K562 (cell line): ENCODE measurements at regions not wholly inside any gene's neighbourhood (a gene's known extent, or its start where the extent isn't known, plus 50 kb on each side); places are given as distances from the start of the nearest gene placed in this dataset.

Experiments
- ATAC-seq: fragments of 200-7000 bp; cut with Tn5 transposase; 3 replicates; pipeline ENCODE4 v1.9.1; 2020; ENCODE audit warnings: moderate library complexity
- BruUV-seq: library from RNA; stranded (reverse); fragments of 400-500 nt; replicated peaks from 2 replicates; lab custom pipeline; 2021; lab: Mats Ljungman, UMichigan
- CTCF ChIA-PET: fragments of 300-600 bp; formaldehyde crosslinking; extraction: SDS; loops from one replicate; lab custom pipeline; 2021; ENCODE audit warnings: low intra/inter-chr PET ratio; lab: Yijun Ruan, JAX
- POLR2A ChIA-PET: fragments of 300-600, 350-650 bp; sonication (Branson Sonifier 250); formaldehyde crosslinking; extraction: SDS; loops from one replicate; lab custom pipeline; 2021; ENCODE audit warnings: antibody characterized with exemption, inconsistent platforms; lab: Yijun Ruan, JAX
- DNase-seq, 4 experiments: peaks; one replicate each; pipeline versions ENCODE4 v3.0.0 to v3.0.0-alpha.2; 2011 to 2018; ENCODE audit warnings: low spot score in 3 of 4, mixed read lengths in 3 of 4; ENCODE audit errors: extremely low read depth in 1 of 4
- FAIRE-seq: peaks from 2 replicates; lab custom pipeline; 2011; peaks lifted over from hg19 to GRCh38; lab: Jason Lieb, UNC
- H2AFZ ChIP-seq: 2 replicates; pipeline ENCODE4 v1.6.0; 2011; ENCODE audit warnings: low read depth, low read length, control low read depth, inconsistent platforms
- H3K27ac ChIP-seq: fragments of 200-600 bp; 3 replicates; pipeline ENCODE4 v1.8.0; 2011; ENCODE audit warnings: low read depth, mild to moderate bottlenecking, control low read depth, inconsistent platforms, low read length, moderate library complexity, mixed read lengths; ENCODE audit errors: extremely low read depth
- H3K27me3 ChIP-seq, 2 experiments: fragments of 300-600 bp in 1 of 2; 2 replicates in 1 of 2; 3 replicates in 1 of 2; pipeline versions ENCODE4 v1.6.0 to v1.8.0; 2011; ENCODE audit warnings: inconsistent platforms in 2 of 2, low read length in 2 of 2, mild to moderate bottlenecking in 1 of 2, mixed read lengths in 1 of 2, moderate library complexity in 1 of 2; ENCODE audit not compliant: control insufficient read depth in 2 of 2, insufficient read depth in 2 of 2
- H3K36me3 ChIP-seq: fragments of 300-600 bp; 3 replicates; pipeline ENCODE4 v1.8.0; 2011; ENCODE audit warnings: mild to moderate bottlenecking, low read length, inconsistent platforms; ENCODE audit not compliant: control insufficient read depth, insufficient read depth
- H3K4me1 ChIP-seq, 2 experiments: fragments of 200-600 bp in 1 of 2; replicated peaks in 1 of 2; 2 replicates in 1 of 2; 3 replicates in 1 of 2; pipeline versions ENCODE4 v1.5.1 to v1.8.0; 2011; ENCODE audit warnings: inconsistent platforms in 2 of 2, low read length in 2 of 2, mild to moderate bottlenecking in 1 of 2, mixed read lengths in 1 of 2, moderate library complexity in 1 of 2; ENCODE audit not compliant: control insufficient read depth in 2 of 2, insufficient read depth in 2 of 2
- H3K4me2 ChIP-seq: 2 replicates; pipeline ENCODE4 v1.6.1; 2011; ENCODE audit warnings: low read length, control low read depth, inconsistent platforms, mixed read lengths; ENCODE audit not compliant: insufficient read depth
- H3K4me3 ChIP-seq: fragments of 200-600 bp; sonication (generic), shearing (Covaris generic); 2 replicates; pipeline ENCODE4 v1.5.1; 2016; ENCODE audit warnings: control low read depth, inconsistent platforms
- H3K79me2 ChIP-seq: fragments of 200-600 bp; 3 replicates; pipeline ENCODE4 v1.8.0; 2011; ENCODE audit warnings: low read length, inconsistent platforms; ENCODE audit not compliant: control insufficient read depth, insufficient read depth
- H3K9ac ChIP-seq, 2 experiments: 2 replicates each; pipeline versions ENCODE4 v1.6.0 to v1.6.1; 2011; ENCODE audit warnings: low read depth in 2 of 2, low read length in 2 of 2, control low read depth in 1 of 2, inconsistent platforms in 1 of 2, mild to moderate bottlenecking in 1 of 2, mixed read lengths in 1 of 2; ENCODE audit not compliant: insufficient read depth in 1 of 2
- H3K9me1 ChIP-seq: one replicate; pipeline ENCODE4 v1.6.0; 2011; ENCODE audit warnings: inconsistent platforms, mild to moderate bottlenecking, low read length, moderate library complexity; ENCODE audit not compliant: control insufficient read depth, insufficient read depth
- H3K9me3 ChIP-seq: replicated peaks from 2 replicates; pipeline ENCODE4 v1.5.1; 2011; ENCODE audit warnings: low read depth, low read length, inconsistent platforms; ENCODE audit not compliant: control insufficient read depth, insufficient read depth
- H4K20me1 ChIP-seq: replicated peaks from 2 replicates; pipeline ENCODE4 v1.6.1; 2011; ENCODE audit warnings: low read length, inconsistent platforms, mixed read lengths; ENCODE audit not compliant: control insufficient read depth, insufficient read depth
- BRCA1 ChIP-seq, 2 experiments: fragments of 450-650 bp in 1 of 2; sonication (generic) in 1 of 2; formaldehyde crosslinking in 1 of 2; IDR thresholded peaks; 2 replicates each; pipeline versions ENCODE4 v1.5.0 to v1.6.1; 2017 to 2020; ENCODE audit warnings: mild to moderate bottlenecking in 1 of 2, missing genetic modification reagents in 1 of 2
- C11orf30 ChIP-seq: fragments of 450-650 bp; IDR thresholded peaks from 2 replicates; pipeline ENCODE4 v1.6.1; 2016; ENCODE audit warnings: low read depth, mild to moderate bottlenecking
- CBX3 ChIP-seq, 2 experiments: IDR thresholded peaks; 1 replicate in 1 of 2; 2 replicates in 1 of 2; pipeline ENCODE4 v1.6.1; 2012; ENCODE audit warnings: inconsistent platforms in 2 of 2, low read length in 2 of 2, borderline replicate concordance in 1 of 2, control low read depth in 1 of 2
- DACH1 ChIP-seq: fragments of 450-650 bp; IDR thresholded peaks from 2 replicates; pipeline ENCODE4 v1.6.1; 2018; ENCODE audit not compliant: partially characterized antibody
- MAFF ChIP-seq: IDR thresholded peaks from 2 replicates; pipeline ENCODE4 v1.6.1; 2012; ENCODE audit warnings: low read length, improper control_type of control experiment
- MAFK ChIP-seq: IDR thresholded peaks from 2 replicates; pipeline ENCODE4 v1.6.1; 2011; ENCODE audit warnings: low read length, improper control_type of control experiment
- RFX7 ChIP-seq: fragments of 250-450 bp; sonication (Bioruptor Pico); IDR thresholded peaks from 2 replicates; pipeline ENCODE4 v1.5.1; 2021; ENCODE audit warnings: mild to moderate bottlenecking
- ZNF316 ChIP-seq: fragments of 450-650 bp; IDR thresholded peaks from 2 replicates; pipeline ENCODE4 v1.6.1; 2016
- WGBS: fragments of 100-300 bp; shearing (Covaris generic); methylation state at CpG from one replicate; pipeline ENCODE4 v1.1.6; 2016; ENCODE audit warnings: low coverage, mixed read lengths; ENCODE audit not compliant: insufficient coverage; ENCODE audit errors: missing lambda C conversion rate; 5-methylcytosine and 5-hydroxymethylcytosine counted together
- in situ Hi-C: fragments of 300-500 bp; cut with MboI; formaldehyde crosslinking; loops from 4 replicates; pipeline ENCODE4 v1.15.0; 2018; ENCODE audit warnings: inconsistent platforms, mixed read lengths
- intact Hi-C: fragments of 100-400 bp; cut with micrococcal nuclease; formaldehyde crosslinking; loops from 2 replicates; pipeline ENCODE4 v1.14.2; 2022

DNA sequence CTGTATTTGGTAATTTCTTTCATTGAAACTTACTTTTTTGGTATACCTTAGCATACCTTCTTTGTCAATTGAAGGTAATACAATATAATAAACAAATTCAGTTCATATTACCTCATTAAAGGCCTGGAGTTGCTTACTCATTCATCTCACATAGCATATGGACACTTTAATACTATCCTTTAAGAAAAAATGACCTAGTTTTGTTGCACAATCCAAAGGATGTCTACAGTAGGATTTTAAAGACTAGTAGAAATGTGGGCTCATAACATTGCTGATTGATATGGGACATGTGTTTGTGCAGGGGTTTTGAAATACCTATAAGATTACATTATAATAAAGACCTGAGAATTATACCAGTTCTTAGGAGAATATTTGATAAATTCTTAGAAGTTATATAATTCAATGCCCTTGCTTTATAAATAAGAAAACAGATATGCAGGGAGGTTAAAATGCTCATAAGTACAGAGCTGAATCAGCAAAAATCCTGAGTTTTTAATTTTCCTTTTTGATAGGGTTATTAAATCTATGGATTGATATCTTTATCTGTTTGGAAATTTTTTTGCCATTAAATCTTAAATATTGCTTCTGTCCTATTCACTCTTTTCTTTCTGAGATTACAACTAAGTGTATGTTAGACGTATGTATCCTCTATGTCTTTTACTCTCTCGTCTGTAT, 352.1 kb downstream of the ATP23 start:
- DNase-seq, result no peak
- POLR2A ChIA-PET, result no interaction called here
- no peak for ATAC-seq
- no peak overlapping the region for H3K27ac ChIP-seq
- FAIRE-seq, result no peak
- no peaks in the 10 kb centered on the region for H3K9me3 ChIP-seq
- H3K4me3 ChIP-seq, result no peak overlapping the region
- no peaks in the 10 kb centered on the region for H4K20me1 ChIP-seq
- H3K79me2 ChIP-seq, result no peaks in the 10 kb centered on the region
- in situ Hi-C loops (no loop called here), intact Hi-C loops (no loop called here)
- no peak for TF ChIP-seq BRCA1 (IDR thresholded peaks at IDR 0.05)
- TF ChIP-seq BRCA1 (CRISPR knock-in tag; IDR thresholded peaks at IDR 0.05), result no peak
- TF ChIP-seq MAFK, result peak; percentile 49; the same call in 1 of the 2 replicates
- peak; percentile 29; the same call in 1 of the 2 replicates for TF ChIP-seq MAFF
- TF ChIP-seq RFX7 (CRISPR knock-in tag), result no peak
- no peak for TF ChIP-seq CBX3 (IDR thresholded peaks at IDR 0.05; ENCODE audit: borderline replicate concordance in 1 of 2, low read length in 2 of 2)
- TF ChIP-seq ZNF316, result peak; percentile 69
- TF ChIP-seq DACH1, result no peak
- peak; percentile 44; the same call in 1 of the 2 replicates for TF ChIP-seq C11orf30
- no peak overlapping the region for H2AFZ ChIP-seq
- no peak overlapping the region for H3K9ac ChIP-seq
- no peaks in the 10 kb centered on the region for H3K9me1 ChIP-seq
- no peak overlapping the region for H3K4me2 ChIP-seq
- BruUV-seq, result no TSS peak
- H3K4me1 ChIP-seq, result no peaks in the 10 kb centered on the region
- no peaks in the 10 kb centered on the region for H3K27me3 ChIP-seq
- 0% methylated on average over 2 of the region's 2 CpGs for WGBS
- H3K36me3 ChIP-seq, result no peaks in the 10 kb centered on the region
- CTCF ChIA-PET, result no interaction called here
